BLaER1 treated with 17β-estradiol and CSF1 and Interleukin-3, amounts not matched to agents 10 nM and 100 nM (cell line): ENCODE measurements at regions not wholly inside any gene's neighbourhood (a gene's known extent, or its start where the extent isn't known, plus 50 kb on each side); places are given as distances from the start of the nearest gene placed in this dataset.
"Not testable (repeated sequence)": the region's sequence is repeated elsewhere in the genome, so short reads cannot be mapped to it uniquely, and the experiment has no call there.

Experiments
- H3K27ac ChIP-seq, 11 experiments: shearing (Covaris generic); formaldehyde crosslinking; 2 replicates each; pipeline ENCODE4 v1.8.1; 2022
- H3K27me3 ChIP-seq, 11 experiments: shearing (Covaris generic); formaldehyde crosslinking; 2 replicates each; pipeline ENCODE4 v1.8.1; 2022
- H3K36me3 ChIP-seq, 11 experiments: shearing (Covaris generic); formaldehyde crosslinking; 2 replicates each; pipeline ENCODE4 v1.8.1; 2022
- H3K4me1 ChIP-seq, 10 experiments: shearing (Covaris generic); formaldehyde crosslinking; 2 replicates each; pipeline ENCODE4 v1.8.1; 2022
- H3K4me2 ChIP-seq, 11 experiments: shearing (Covaris generic); formaldehyde crosslinking; 2 replicates each; pipeline ENCODE4 v1.8.1; 2022
- H3K4me3 ChIP-seq, 10 experiments: shearing (Covaris generic); formaldehyde crosslinking; 2 replicates each; pipeline ENCODE4 v1.8.1; 2022
- H3K9ac ChIP-seq, 11 experiments: shearing (Covaris generic); formaldehyde crosslinking; 2 replicates each; pipeline ENCODE4 v1.8.1; 2022
- H3K9me3 ChIP-seq, 11 experiments: shearing (Covaris generic); formaldehyde crosslinking; replicated peaks in 1 of 11; 2 replicates each; pipeline ENCODE4 v1.8.1; 2022
- H4K20me1 ChIP-seq, 11 experiments: shearing (Covaris generic); formaldehyde crosslinking; 2 replicates each; pipeline ENCODE4 v1.8.1; 2022
- Cebpa-rat ChIP-seq, 11 experiments: shearing (Covaris generic); IDR thresholded peaks; 2 replicates each; pipeline ENCODE4 v1.8.1; 2022

GRCh38 chr4:64814616-64815015 is 405.4 kb upstream of the TECRL start:
- Histone ChIP-seq H3K36me3 (no peaks in the 10 kb centered on the region), H3K4me1 (no peaks in the 10 kb centered on the region), H3K27ac (no peak overlapping the region), H3K4me3 (no peak overlapping the region), H4K20me1 (no peaks in the 10 kb centered on the region), H3K9me3 (no peaks in the 10 kb centered on the region), H3K9ac (no peak overlapping the region), H3K4me2 (no peak overlapping the region), H3K27me3 (no peaks in the 10 kb centered on the region)
- no peak for TF ChIP-seq Cebpa-rat (IDR thresholded peaks at IDR 0.05)

GRCh38 chr4:64807821-64808220 is 398.6 kb upstream of the TECRL start:
- Histone ChIP-seq H3K4me2 (no peak overlapping the region), H3K27me3 (no peaks in the 10 kb centered on the region), H3K9ac (no peak overlapping the region), H4K20me1 (no peaks in the 10 kb centered on the region), H3K27ac (no peak overlapping the region), H3K36me3 (no peaks in the 10 kb centered on the region), H3K9me3 (peaks cover 0 to 7% (median 0%) of the 10 kb centered on the region in 11 experiments; a peak in 4 of 22 replicates), H3K4me1 (no peaks in the 10 kb centered on the region), H3K4me3 (no peak overlapping the region)
- TF ChIP-seq Cebpa-rat (IDR thresholded peaks at IDR 0.05) = no peak

- Histone ChIP-seq H3K9ac (no peak overlapping the region), H3K9me3 (peaks cover 0 to 6% (median 0%) of the 10 kb centered on the region in 11 experiments; a peak in 1 of 22 replicates), H3K4me3 (no peak overlapping the region), H3K36me3 (no peaks in the 10 kb centered on the region), H3K27me3 (no peaks in the 10 kb centered on the region), H3K27ac (no peak overlapping the region), H3K4me2 (no peak overlapping the region), H4K20me1 (no peaks in the 10 kb centered on the region), H3K4me1 (no peaks in the 10 kb centered on the region)
- TF ChIP-seq Cebpa-rat (IDR thresholded peaks at IDR 0.05) = no peak
Observed at GRCh38 chr4:64799751-64800150, 390.5 kb upstream of the TECRL start.

GRCh38 chr4:64798828-64799227 is 389.6 kb upstream of the TECRL start:
- H4K20me1 ChIP-seq, H3K9me3 ChIP-seq, H3K27ac ChIP-seq, H3K27me3 ChIP-seq, H3K4me2 ChIP-seq, H3K9ac ChIP-seq, H3K36me3 ChIP-seq, H3K4me3 ChIP-seq, H3K4me1 ChIP-seq: not testable (repeated sequence)

GRCh38 chr4:64796581-64796980 is 387.3 kb upstream of the TECRL start:
- no peak overlapping the region for H3K9ac ChIP-seq
- H3K27ac ChIP-seq = no peak overlapping the region
- TF ChIP-seq Cebpa-rat (IDR thresholded peaks at IDR 0.05) = no peak
- H3K4me2 ChIP-seq = no peak overlapping the region
- no peaks in the 10 kb centered on the region for H3K36me3 ChIP-seq
- no peaks in the 10 kb centered on the region for H4K20me1 ChIP-seq
- H3K4me1 ChIP-seq = no peaks in the 10 kb centered on the region
- H3K4me3 ChIP-seq = no peak overlapping the region
- no peaks in the 10 kb centered on the region for H3K9me3 ChIP-seq
- no peaks in the 10 kb centered on the region for H3K27me3 ChIP-seq

GRCh38 chr4:64784125-64784524 is 374.9 kb upstream of the TECRL start:
- Histone ChIP-seq H3K4me2 (no peak overlapping the region), H3K9ac (no peak overlapping the region), H3K4me3 (no peak overlapping the region), H3K27ac (no peak overlapping the region), H3K36me3 (no peaks in the 10 kb centered on the region), H3K4me1 (no peaks in the 10 kb centered on the region), H3K9me3 (no peaks in the 10 kb centered on the region), H3K27me3 (no peaks in the 10 kb centered on the region), H4K20me1 (no peaks in the 10 kb centered on the region)
- TF ChIP-seq Cebpa-rat (IDR thresholded peaks at IDR 0.05) = no peak

GRCh38 chr4:64781737-64782326 is 372.6 kb upstream of the TECRL start:
- Histone ChIP-seq H3K27me3 (no peaks in the 10 kb centered on the region), H3K36me3 (no peaks in the 10 kb centered on the region), H3K4me3 (no peak overlapping the region), H3K4me2 (no peak overlapping the region), H3K9ac (no peak overlapping the region), H3K27ac (no peak overlapping the region), H3K4me1 (no peaks in the 10 kb centered on the region), H3K9me3 (no peaks in the 10 kb centered on the region), H4K20me1 (no peaks in the 10 kb centered on the region)
- TF ChIP-seq Cebpa-rat (IDR thresholded peaks at IDR 0.05) = no peak

GRCh38 chr4:64780664-64781063 is 371.4 kb upstream of the TECRL start:
- Histone ChIP-seq H3K27me3 (no peaks in the 10 kb centered on the region), H3K4me3 (no peak overlapping the region), H4K20me1 (no peaks in the 10 kb centered on the region), H3K9me3 (no peaks in the 10 kb centered on the region), H3K4me2 (no peak overlapping the region), H3K27ac (no peak overlapping the region), H3K4me1 (no peaks in the 10 kb centered on the region), H3K36me3 (no peaks in the 10 kb centered on the region), H3K9ac (no peak overlapping the region)
- no peak for TF ChIP-seq Cebpa-rat (IDR thresholded peaks at IDR 0.05)

GRCh38 chr4:64777286-64777685 is 368.0 kb upstream of the TECRL start:
- H3K27me3 ChIP-seq = no peaks in the 10 kb centered on the region
- H3K27ac ChIP-seq = no peak overlapping the region
- TF ChIP-seq Cebpa-rat (IDR thresholded peaks at IDR 0.05) = no peak
- no peak overlapping the region for H3K4me3 ChIP-seq
- no peaks in the 10 kb centered on the region for H3K9me3 ChIP-seq
- H3K4me1 ChIP-seq = no peaks in the 10 kb centered on the region
- H3K9ac ChIP-seq = no peak overlapping the region
- no peaks in the 10 kb centered on the region for H3K36me3 ChIP-seq
- H3K4me2 ChIP-seq = no peak overlapping the region
- H4K20me1 ChIP-seq = no peaks in the 10 kb centered on the region

GRCh38 chr4:64776820-64777219 is 367.6 kb upstream of the TECRL start:
- no peaks in the 10 kb centered on the region for H3K36me3 ChIP-seq
- no peak overlapping the region for H3K27ac ChIP-seq
- no peaks in the 10 kb centered on the region for H3K4me1 ChIP-seq
- no peaks in the 10 kb centered on the region for H4K20me1 ChIP-seq
- no peaks in the 10 kb centered on the region for H3K27me3 ChIP-seq
- H3K4me2 ChIP-seq = no peak overlapping the region
- H3K4me3 ChIP-seq = no peak overlapping the region
- no peak for TF ChIP-seq Cebpa-rat (IDR thresholded peaks at IDR 0.05)
- H3K9me3 ChIP-seq = no peaks in the 10 kb centered on the region
- no peak overlapping the region for H3K9ac ChIP-seq
